H1 (cell line): ENCODE measurements at regions not wholly inside any gene's neighbourhood (a gene's known extent, or its start where the extent isn't known, plus 50 kb on each side); places are given as distances from the start of the nearest gene placed in this dataset.

ENCODE experiments used
- ATF2 ChIP-seq: IDR thresholded peaks from 2 replicates; pipeline ENCODE4 v1.6.1; 2012; ENCODE audit warnings: low read length, inconsistent platforms
- CEBPB ChIP-seq: IDR thresholded peaks from 2 replicates; pipeline ENCODE4 v1.6.1; 2012; ENCODE audit warnings: low read depth, low read length
- CHD7 ChIP-seq: fragments of 300-600 bp; sonication (generic); IDR thresholded peaks from 2 replicates; pipeline ENCODE4 v1.7.1; 2012; ENCODE audit warnings: low read length, moderate library complexity, mild to moderate bottlenecking, inconsistent platforms; ENCODE audit not compliant: insufficient replicate concordance
- MAFK ChIP-seq: IDR thresholded peaks from 2 replicates; pipeline ENCODE4 v1.6.1; 2012; ENCODE audit warnings: low read depth, mild to moderate bottlenecking, improper control_type of control experiment, low read length
- POLR2A ChIP-seq, 2 experiments: IDR thresholded peaks; 1 replicate in 1 of 2; 2 replicates in 1 of 2; pipeline ENCODE4 v1.6.1; 2011; ENCODE audit warnings: low read depth in 2 of 2, low read length in 2 of 2, mild to moderate bottlenecking in 2 of 2; ENCODE audit errors: control extremely low read depth in 1 of 2
- RXRA ChIP-seq: IDR thresholded peaks from 2 replicates; pipeline ENCODE4 v1.6.1; 2011; ENCODE audit warnings: low read depth, mild to moderate bottlenecking, low read length, moderate library complexity; ENCODE audit not compliant: insufficient read depth
- SP4 ChIP-seq: IDR thresholded peaks from 2 replicates; pipeline ENCODE4 v1.6.1; 2012; ENCODE audit warnings: low read length, inconsistent platforms
- TBP ChIP-seq: IDR thresholded peaks from 2 replicates; pipeline ENCODE4 v1.6.1; 2011; ENCODE audit warnings: low read depth, low read length, improper control_type of control experiment
- TEAD4 ChIP-seq: IDR thresholded peaks from 2 replicates; pipeline ENCODE4 v1.6.1; 2012; ENCODE audit warnings: low read depth, low read length, inconsistent platforms, mixed read lengths

- TF ChIP-seq CHD7 (no peak), MAFK (no peak), POLR2A (IDR thresholded peaks at IDR 0.05; ENCODE audit: control extremely low read depth in 1 of 2, low read depth in 2 of 2, low read length in 2 of 2) (no peak), TBP (no peak), RXRA (no peak), ATF2 (no peak), TEAD4 (no peak), CEBPB (no peak), SP4 (no peak)
These were observed 923.7 kb downstream of the PDHA2 start (continued) for GRCh38 chr4:96763546-96763945.
